H9 (cell line): ENCODE measurements at regions not wholly inside any gene's neighbourhood (a gene's known extent, or its start where the extent isn't known, plus 50 kb on each side); places are given as distances from the start of the nearest gene placed in this dataset.

Experiments used
- DNase-seq: peaks from one replicate; pipeline ENCODE4 v3.0.0-alpha.2; 2017
- H2AFZ ChIP-seq: one replicate; pipeline ENCODE4 v1.6.1; 2013; ENCODE audit warnings: mild to moderate bottlenecking, low read length, control low read depth, moderate library complexity
- H2AK5ac ChIP-seq: 2 replicates; pipeline ENCODE4 v1.6.1; 2013; ENCODE audit warnings: low read length, control low read depth, mixed read lengths; ENCODE audit not compliant: insufficient read length
- H2BK120ac ChIP-seq: one replicate; pipeline ENCODE4 v1.6.1; 2013; ENCODE audit warnings: low read depth, mild to moderate bottlenecking, low read length, control low read depth, inconsistent platforms; ENCODE audit not compliant: poor library complexity, severe bottlenecking
- H2BK12ac ChIP-seq: 2 replicates; pipeline ENCODE4 v1.6.1; 2013; ENCODE audit warnings: low read length, control low read depth, mixed read lengths, low read depth; ENCODE audit not compliant: insufficient read length
- H2BK15ac ChIP-seq: 2 replicates; pipeline ENCODE4 v1.6.1; 2013; ENCODE audit warnings: low read depth, low read length, control low read depth
- H2BK20ac ChIP-seq: one replicate; pipeline ENCODE4 v1.6.1; 2013; ENCODE audit warnings: low read depth, mild to moderate bottlenecking, low read length, control low read depth, inconsistent platforms; ENCODE audit not compliant: poor library complexity, severe bottlenecking
- H2BK5ac ChIP-seq: 2 replicates; pipeline ENCODE4 v1.6.1; 2013; ENCODE audit warnings: low read length, control low read depth, mixed read lengths; ENCODE audit not compliant: insufficient read length
- H3K14ac ChIP-seq: 2 replicates; pipeline ENCODE4 v1.6.1; 2013; ENCODE audit warnings: low read length, control low read depth; ENCODE audit not compliant: insufficient read depth
- H3K18ac ChIP-seq: 2 replicates; pipeline ENCODE4 v1.6.1; 2013; ENCODE audit warnings: low read depth, mild to moderate bottlenecking, mixed read lengths, low read length, control low read depth; ENCODE audit not compliant: insufficient read length
- H3K23ac ChIP-seq: 2 replicates; pipeline ENCODE4 v1.6.1; 2013; ENCODE audit warnings: low read length, control low read depth, mixed read lengths, low read depth; ENCODE audit not compliant: insufficient read length
- H3K23me2 ChIP-seq: 2 replicates; pipeline ENCODE4 v1.6.1; 2013; ENCODE audit warnings: low read depth, mild to moderate bottlenecking, mixed read lengths, low read length, control low read depth; ENCODE audit not compliant: insufficient read length, poor library complexity, severe bottlenecking
- H3K27ac ChIP-seq: 2 replicates; pipeline ENCODE4 v1.5.1; 2013; ENCODE audit warnings: low read length, control low read depth, mixed read lengths, low read depth; ENCODE audit not compliant: insufficient read length
- H3K27me3 ChIP-seq: 2 replicates; pipeline ENCODE4 v1.6.1; 2013; ENCODE audit warnings: low read length, control low read depth, inconsistent platforms; ENCODE audit not compliant: insufficient read depth
- H3K4ac ChIP-seq: 2 replicates; pipeline ENCODE4 v1.6.1; 2013; ENCODE audit warnings: low read depth, mild to moderate bottlenecking, control low read depth, inconsistent platforms, low read length, moderate library complexity
- H3K4me1 ChIP-seq: 2 replicates; pipeline ENCODE4 v1.6.1; 2013; ENCODE audit warnings: low read length, control low read depth, inconsistent platforms; ENCODE audit not compliant: insufficient read depth
- H3K4me2 ChIP-seq: 2 replicates; pipeline ENCODE4 v1.6.1; 2013; ENCODE audit warnings: low read length, control low read depth, mixed read lengths; ENCODE audit not compliant: insufficient read length, insufficient read depth
- H3K56ac ChIP-seq: 2 replicates; pipeline ENCODE4 v1.6.1; 2013; ENCODE audit warnings: low read depth, mild to moderate bottlenecking, mixed read lengths, low read length, control low read depth; ENCODE audit not compliant: insufficient read length
- H3K79me1 ChIP-seq: 2 replicates; pipeline ENCODE4 v1.6.1; 2013; ENCODE audit warnings: low read depth, mild to moderate bottlenecking, moderate library complexity, low read length, control low read depth, inconsistent platforms; ENCODE audit not compliant: insufficient read depth, poor library complexity, severe bottlenecking
- H3K79me2 ChIP-seq: 2 replicates; pipeline ENCODE4 v1.6.1; 2013; ENCODE audit warnings: low read length, control low read depth, inconsistent platforms; ENCODE audit not compliant: insufficient read depth
- H3K9ac ChIP-seq: 2 replicates; pipeline ENCODE4 v1.6.1; 2013; ENCODE audit warnings: low read length, control low read depth, mixed read lengths; ENCODE audit not compliant: insufficient read length; ENCODE audit errors: extremely low read depth
- H3K9me3 ChIP-seq: one replicate; pipeline ENCODE4 v1.6.1; 2013; ENCODE audit warnings: low read depth, low read length, inconsistent platforms; ENCODE audit not compliant: control insufficient read depth
- H3T11ph ChIP-seq: one replicate; pipeline ENCODE4 v1.6.1; 2013; ENCODE audit warnings: mild to moderate bottlenecking, low read length, control low read depth, inconsistent platforms
- H4K20me1 ChIP-seq: one replicate; pipeline ENCODE4 v1.6.1; 2013; ENCODE audit not compliant: control insufficient read depth, insufficient read length, insufficient read depth
- H4K5ac ChIP-seq: 2 replicates; pipeline ENCODE4 v1.6.1; 2013; ENCODE audit warnings: low read depth, mild to moderate bottlenecking, mixed read lengths, low read length, control low read depth; ENCODE audit not compliant: insufficient read length
- H4K8ac ChIP-seq: replicated peaks from 2 replicates; pipeline ENCODE4 v1.6.1; 2013; ENCODE audit warnings: low read length, control low read depth, mixed read lengths, low read depth; ENCODE audit not compliant: insufficient read length
- H4K91ac ChIP-seq: 2 replicates; pipeline ENCODE4 v1.6.1; 2013; ENCODE audit warnings: low read depth, mild to moderate bottlenecking, moderate library complexity, mixed read lengths, low read length, control low read depth; ENCODE audit not compliant: insufficient read length
- H3K27ac Mint-ChIP-seq, 3 experiments: 2 replicates in 2 of 3; 3 replicates in 1 of 3; pipeline ENCODE4 v1.8.0; 2020 to 2021; ENCODE audit warnings: mixed read lengths in 3 of 3, mild to moderate bottlenecking in 1 of 3, moderate library complexity in 1 of 3
- H3K27me3 Mint-ChIP-seq: 2 replicates; pipeline ENCODE4 v1.8.0; 2021; ENCODE audit warnings: low read depth, mild to moderate bottlenecking, moderate library complexity, mixed read lengths
- H3K36me3 Mint-ChIP-seq, 3 experiments: 2 replicates in 2 of 3; 3 replicates in 1 of 3; pipeline ENCODE4 v1.8.0; 2020 to 2021; ENCODE audit warnings: low read depth in 3 of 3, mixed read lengths in 3 of 3; ENCODE audit not compliant: insufficient read depth in 1 of 3
- H3K4me1 Mint-ChIP-seq, 2 experiments: 2 replicates each; pipeline ENCODE4 v1.8.0; 2020; ENCODE audit warnings: mixed read lengths in 2 of 2
- H3K4me3 Mint-ChIP-seq, 2 experiments: 2 replicates in 1 of 2; 3 replicates in 1 of 2; pipeline ENCODE4 v1.8.0; 2020 to 2021; ENCODE audit warnings: mild to moderate bottlenecking in 2 of 2, mixed read lengths in 2 of 2, moderate library complexity in 1 of 2
- H3K9me3 Mint-ChIP-seq, 2 experiments: 2 replicates in 1 of 2; 3 replicates in 1 of 2; pipeline ENCODE4 v1.8.0; 2020; ENCODE audit warnings: mild to moderate bottlenecking in 2 of 2, mixed read lengths in 2 of 2, moderate library complexity in 1 of 2
- WGBS: extraction: QIAGEN DNeasy Blood & Tissue Kit; methylation state at CpG from one replicate; pipeline ENCODE4 v1.1.7; 2013; ENCODE audit warnings: missing lambda C conversion rate, low lambda C conversion rate, mixed read lengths; ENCODE audit not compliant: insufficient read length; ENCODE audit errors: extremely low coverage; 5-methylcytosine and 5-hydroxymethylcytosine counted together
- TF ChIP-seq, protein P1 (sequence below): fragments of 200-600 bp; sonication (generic); conservative IDR thresholded peaks from 3 replicates; pipeline ENCODE4 v1.8.0; 2021; ENCODE audit warnings: antibody characterized with exemption, mild to moderate bottlenecking

DNA sequence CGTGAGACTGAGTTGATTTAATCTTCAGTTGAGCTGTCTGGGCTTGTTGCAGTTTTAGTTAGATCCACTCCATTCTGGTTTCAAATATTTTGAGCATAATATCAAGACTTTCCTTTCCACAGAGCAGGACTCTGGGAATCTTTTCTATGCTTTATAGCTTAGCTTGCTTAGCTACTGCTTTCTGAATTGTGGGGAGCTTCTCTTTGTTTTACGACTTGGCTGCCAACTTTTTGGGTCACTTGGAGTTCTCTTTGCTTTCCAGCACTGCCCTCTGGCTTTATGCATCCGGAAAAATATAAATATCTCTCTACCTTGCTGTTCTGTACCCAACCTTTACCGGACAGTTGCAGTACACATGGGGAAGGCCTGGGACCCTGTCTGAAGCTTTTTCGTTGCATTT lies 292.1 kb downstream of the STIM2 start:
- WGBS = no CpG with 5 or more reads among the region's 5 CpGs
- TF ChIP-seq, protein P1, sequence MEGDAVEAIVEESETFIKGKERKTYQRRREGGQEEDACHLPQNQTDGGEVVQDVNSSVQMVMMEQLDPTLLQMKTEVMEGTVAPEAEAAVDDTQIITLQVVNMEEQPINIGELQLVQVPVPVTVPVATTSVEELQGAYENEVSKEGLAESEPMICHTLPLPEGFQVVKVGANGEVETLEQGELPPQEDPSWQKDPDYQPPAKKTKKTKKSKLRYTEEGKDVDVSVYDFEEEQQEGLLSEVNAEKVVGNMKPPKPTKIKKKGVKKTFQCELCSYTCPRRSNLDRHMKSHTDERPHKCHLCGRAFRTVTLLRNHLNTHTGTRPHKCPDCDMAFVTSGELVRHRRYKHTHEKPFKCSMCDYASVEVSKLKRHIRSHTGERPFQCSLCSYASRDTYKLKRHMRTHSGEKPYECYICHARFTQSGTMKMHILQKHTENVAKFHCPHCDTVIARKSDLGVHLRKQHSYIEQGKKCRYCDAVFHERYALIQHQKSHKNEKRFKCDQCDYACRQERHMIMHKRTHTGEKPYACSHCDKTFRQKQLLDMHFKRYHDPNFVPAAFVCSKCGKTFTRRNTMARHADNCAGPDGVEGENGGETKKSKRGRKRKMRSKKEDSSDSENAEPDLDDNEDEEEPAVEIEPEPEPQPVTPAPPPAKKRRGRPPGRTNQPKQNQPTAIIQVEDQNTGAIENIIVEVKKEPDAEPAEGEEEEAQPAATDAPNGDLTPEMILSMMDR = no peak

More for the DNA sequence above, 292.1 kb downstream of the STIM2 start:
- no peak overlapping the region for H3K4me3 Mint-ChIP-seq
- no peak for DNase-seq
- H2AK5ac ChIP-seq = no peak overlapping the region
- H3T11ph ChIP-seq = no peak overlapping the region
- no peak overlapping the region for H2BK15ac ChIP-seq
- H3K27me3 Mint-ChIP-seq = no peaks in the 10 kb centered on the region
- H2BK20ac ChIP-seq = no peak overlapping the region
- no peaks in the 10 kb centered on the region for H3K36me3 Mint-ChIP-seq
- no peak overlapping the region for H3K27ac ChIP-seq
- H3K23ac ChIP-seq = no peak overlapping the region
- H3K23me2 ChIP-seq = no peaks in the 10 kb centered on the region
- no peak overlapping the region for H3K27ac Mint-ChIP-seq
- H3K4me1 ChIP-seq = peaks cover 2% of the 10 kb centered on the region; the same call in 1 of the 2 replicates
- no peak overlapping the region for H3K4ac ChIP-seq
- H2BK5ac ChIP-seq = no peak overlapping the region
- H3K4me1 Mint-ChIP-seq = peaks cover 0 to 7% of the 10 kb centered on the region in 2 experiments; a peak in 2 of 4 replicates
- H4K20me1 ChIP-seq = no peaks in the 10 kb centered on the region
- no peak overlapping the region for H4K8ac ChIP-seq
- no peaks in the 10 kb centered on the region for H3K79me1 ChIP-seq
- H3K79me2 ChIP-seq = no peaks in the 10 kb centered on the region
- H2BK120ac ChIP-seq = no peak overlapping the region
- no peak overlapping the region for H4K91ac ChIP-seq
- no peak overlapping the region for H3K4me2 ChIP-seq
- no peak overlapping the region for H3K18ac ChIP-seq
- no peaks in the 10 kb centered on the region for H3K27me3 ChIP-seq
- no peak overlapping the region for H3K56ac ChIP-seq
- H3K14ac ChIP-seq = no peak overlapping the region
- no peaks in the 10 kb centered on the region for H3K9me3 ChIP-seq
- H3K9me3 Mint-ChIP-seq = no peaks in the 10 kb centered on the region; a peak in 1 of 5 replicates
- no peak overlapping the region for H4K5ac ChIP-seq
- H3K9ac ChIP-seq = no peak overlapping the region
- H2AFZ ChIP-seq = no peak overlapping the region
- no peak overlapping the region for H2BK12ac ChIP-seq
